WTC11 (cell line): ENCODE measurements at regions not wholly inside any gene's neighbourhood (a gene's known extent, or its start where the extent isn't known, plus 50 kb on each side); places are given as distances from the start of the nearest gene placed in this dataset.

Experiments
- ATF1 ChIP-seq: sonication (generic); formaldehyde crosslinking; IDR thresholded peaks from 2 replicates; pipeline ENCODE4 v1.8.1; 2023; ENCODE audit warnings: mild to moderate bottlenecking, moderate library complexity, missing genetic modification reagents
- FOXK1 ChIP-seq: sonication (generic); formaldehyde crosslinking; IDR thresholded peaks from 2 replicates; pipeline ENCODE4 v1.8.0; 2022; ENCODE audit warnings: mild to moderate bottlenecking, moderate library complexity, missing genetic modification reagents
- IRF1 ChIP-seq: sonication (generic); formaldehyde crosslinking; IDR thresholded peaks from 2 replicates; pipeline ENCODE4 v1.8.0; 2023; ENCODE audit warnings: missing genetic modification reagents
- NFE2L1 ChIP-seq: sonication (generic); formaldehyde crosslinking; IDR thresholded peaks from 2 replicates; pipeline ENCODE4 v1.8.1; 2023; ENCODE audit warnings: missing genetic modification reagents
- SMAD4 ChIP-seq: sonication (generic); formaldehyde crosslinking; IDR thresholded peaks from 2 replicates; pipeline ENCODE4 v1.8.0; 2022; ENCODE audit warnings: mild to moderate bottlenecking, missing genetic modification reagents
- TEAD1 ChIP-seq: sonication (generic); formaldehyde crosslinking; IDR thresholded peaks from 2 replicates; pipeline ENCODE4 v1.8.0; 2022; ENCODE audit warnings: mild to moderate bottlenecking, missing genetic modification reagents
- ZNF138 ChIP-seq: sonication (generic); formaldehyde crosslinking; conservative IDR thresholded peaks from 2 replicates; pipeline ENCODE4 v1.8.1; 2022; ENCODE audit warnings: mild to moderate bottlenecking, moderate library complexity, missing genetic modification reagents

- no peak for TF ChIP-seq SMAD4 (CRISPR knock-in tag)
- no peak for TF ChIP-seq IRF1
- TF ChIP-seq ZNF138 (CRISPR knock-in tag) = no peak
- TF ChIP-seq ATF1 (CRISPR knock-in tag) = no peak
- no peak for TF ChIP-seq FOXK1 (CRISPR knock-in tag)
- TF ChIP-seq NFE2L1 (CRISPR knock-in tag) = no peak
- no peak for TF ChIP-seq TEAD1 (CRISPR knock-in tag)
These were observed 765.4 kb upstream of the SPRY2 start for GRCh38 chr13:81106348-81106747.
